Activated T-helper 17 cell treated with anti-CD3 and anti-CD28 coated beads, Interleukin-2, amount 50 U/mL, for 72 hours (primary cell): ENCODE measurements at regions not wholly inside any gene's neighbourhood (a gene's known extent, or its start where the extent isn't known, plus 50 kb on each side); places are given as distances from the start of the nearest gene placed in this dataset.

Experiments used
- ATAC-seq: fragments of 150-1000 bp; cut with Tn5 transposase; replicated peaks from 2 replicates; pipeline ENCODE4 v1.10.0; 2021; ENCODE audit warnings: mild to moderate bottlenecking, moderate library complexity
- H3K27ac Mint-ChIP-seq: one replicate; pipeline ENCODE4 v1.8.0; 2022; ENCODE audit warnings: mixed read lengths
- H3K27me3 Mint-ChIP-seq: one replicate; pipeline ENCODE4 v1.8.0; 2022; ENCODE audit warnings: mixed read lengths
- H3K36me3 Mint-ChIP-seq: one replicate; pipeline ENCODE4 v1.8.0; 2022; ENCODE audit warnings: low read depth, mild to moderate bottlenecking, mixed read lengths
- H3K4me1 Mint-ChIP-seq: one replicate; pipeline ENCODE4 v1.8.0; 2022; ENCODE audit warnings: mixed read lengths
- H3K4me3 Mint-ChIP-seq: one replicate; pipeline ENCODE4 v1.8.0; 2022; ENCODE audit warnings: mild to moderate bottlenecking, mixed read lengths
- H3K9me3 Mint-ChIP-seq: one replicate; pipeline ENCODE4 v1.8.0; 2022; ENCODE audit warnings: mixed read lengths

- Mint-ChIP-seq H3K4me3 (no peak overlapping the region), H3K27me3 (no peaks in the 10 kb centered on the region), H3K36me3 (no peaks in the 10 kb centered on the region), H3K9me3 (peaks cover 12% of the 10 kb centered on the region), H3K4me1 (no peaks in the 10 kb centered on the region), H3K27ac (no peak overlapping the region)
- ATAC-seq = no peak
Observed at GRCh38 chr2:150169237-150169629, 318.2 kb downstream of the RND3 start.

GRCh38 chr2:150168595-150169236 is 318.8 kb downstream of the RND3 start:
- Mint-ChIP-seq H3K4me3 (no peak overlapping the region), H3K9me3 (peaks cover 12% of the 10 kb centered on the region), H3K36me3 (no peaks in the 10 kb centered on the region), H3K27ac (no peak overlapping the region), H3K4me1 (no peaks in the 10 kb centered on the region), H3K27me3 (no peaks in the 10 kb centered on the region)
- no peak for ATAC-seq

GRCh38 chr2:150167711-150168110 is 319.8 kb downstream of the RND3 start:
- Mint-ChIP-seq H3K4me3 (no peak overlapping the region), H3K27me3 (peaks cover 4% of the 10 kb centered on the region), H3K9me3 (peaks cover 12% of the 10 kb centered on the region), H3K36me3 (no peaks in the 10 kb centered on the region), H3K27ac (no peak overlapping the region), H3K4me1 (no peaks in the 10 kb centered on the region)
- no peak for ATAC-seq

- Mint-ChIP-seq H3K27me3 (peaks cover 4% of the 10 kb centered on the region), H3K4me3 (no peak overlapping the region), H3K9me3 (peaks cover 6% of the 10 kb centered on the region), H3K4me1 (no peaks in the 10 kb centered on the region), H3K27ac (no peak overlapping the region), H3K36me3 (no peaks in the 10 kb centered on the region)
- ATAC-seq = no peak
Observed at GRCh38 chr2:150166313-150167051, 321.0 kb downstream of the RND3 start.

DNA sequence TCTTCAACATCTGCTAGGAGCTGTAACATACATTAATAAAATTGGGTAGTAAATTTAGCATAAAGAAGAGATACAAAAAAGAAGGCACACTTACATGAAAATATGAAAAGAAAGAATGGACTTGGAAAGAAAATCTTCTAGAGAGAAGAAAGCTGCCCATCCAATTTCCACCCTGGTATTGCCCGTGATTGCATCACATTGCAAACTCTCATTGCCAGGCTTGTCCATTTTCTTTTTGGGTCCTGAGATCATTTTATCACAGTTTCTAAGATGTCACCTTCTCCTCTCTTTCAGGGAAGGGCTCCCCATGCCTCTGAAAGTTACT is 321.5 kb downstream of the RND3 start:
- Mint-ChIP-seq H3K4me1 (no peaks in the 10 kb centered on the region), H3K27me3 (peaks cover 4% of the 10 kb centered on the region), H3K27ac (no peak overlapping the region), H3K36me3 (no peaks in the 10 kb centered on the region), H3K4me3 (no peak overlapping the region), H3K9me3 (peaks cover 4% of the 10 kb centered on the region)
- no peak for ATAC-seq

DNA sequence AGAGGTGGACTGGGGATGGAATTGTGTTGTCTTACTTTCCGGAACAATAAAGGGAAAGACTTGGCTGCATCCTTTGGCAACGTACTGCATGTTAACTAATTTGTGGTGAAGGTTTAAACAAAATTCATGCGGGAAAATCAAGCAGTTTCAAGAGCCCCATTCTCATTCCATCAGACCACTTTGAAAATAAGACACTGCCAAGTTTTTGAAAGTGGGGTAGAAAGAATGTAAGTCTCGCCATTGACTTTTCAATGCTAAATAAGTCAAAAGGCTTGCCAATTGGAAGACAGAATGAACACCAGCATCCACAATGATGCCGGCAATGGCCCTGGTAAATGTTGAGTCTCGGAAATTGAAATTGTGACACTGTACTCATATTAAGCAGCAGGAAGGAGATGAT is 322.0 kb downstream of the RND3 start:
- Mint-ChIP-seq H3K27ac (no peak overlapping the region), H3K36me3 (no peaks in the 10 kb centered on the region), H3K4me1 (no peaks in the 10 kb centered on the region), H3K4me3 (no peak overlapping the region), H3K9me3 (peaks cover 4% of the 10 kb centered on the region), H3K27me3 (peaks cover 4% of the 10 kb centered on the region)
- ATAC-seq = no peak

DNA sequence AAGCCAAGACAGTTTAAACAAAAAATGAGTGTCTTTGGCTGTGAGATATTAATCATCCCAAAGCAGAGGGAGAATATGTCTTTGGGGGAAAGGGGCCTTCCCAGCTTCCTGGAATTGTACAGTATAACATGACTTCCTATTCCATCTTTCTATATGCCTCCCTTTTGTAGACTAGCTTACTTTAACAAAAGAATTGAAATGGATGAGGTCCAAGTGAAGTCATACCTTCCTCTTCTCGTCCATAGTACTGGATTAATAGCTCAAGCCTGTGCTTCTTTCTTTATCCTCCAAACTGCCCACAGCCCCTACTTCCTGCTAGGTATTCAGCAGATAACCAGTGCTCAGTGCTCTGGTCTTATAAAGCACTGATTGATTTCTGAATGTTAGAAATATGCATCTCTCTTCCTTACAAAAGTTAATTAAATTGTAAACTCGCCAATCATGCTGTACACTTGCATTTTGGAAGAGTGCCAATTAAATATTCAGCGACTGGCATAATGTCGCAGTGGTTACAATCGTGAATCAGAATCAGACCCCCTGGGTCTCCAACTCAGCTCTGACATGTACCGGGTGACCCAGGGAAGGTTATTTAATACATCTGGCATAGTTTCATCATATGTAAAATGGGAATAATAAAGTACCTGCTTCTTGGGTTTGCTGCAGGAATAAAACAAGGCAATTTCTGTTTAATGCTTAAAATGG is 325.1 kb downstream of the RND3 start:
- Mint-ChIP-seq H3K27me3 (peaks cover 4% of the 10 kb centered on the region), H3K4me3 (no peak overlapping the region), H3K27ac (no peak overlapping the region), H3K9me3 (peaks cover 4% of the 10 kb centered on the region), H3K36me3 (no peaks in the 10 kb centered on the region), H3K4me1 (no peaks in the 10 kb centered on the region)
- ATAC-seq = no peak

- peaks cover 4% of the 10 kb centered on the region for H3K27me3 Mint-ChIP-seq
- no peak overlapping the region for H3K27ac Mint-ChIP-seq
- no peaks in the 10 kb centered on the region for H3K4me1 Mint-ChIP-seq
- H3K9me3 Mint-ChIP-seq = no peaks in the 10 kb centered on the region
- no peak for ATAC-seq
- H3K4me3 Mint-ChIP-seq = no peak overlapping the region
- H3K36me3 Mint-ChIP-seq = no peaks in the 10 kb centered on the region
Observed at GRCh38 chr2:150160058-150160457, 327.4 kb downstream of the RND3 start.

GRCh38 chr2:150159300-150159699 is 328.2 kb downstream of the RND3 start:
- Mint-ChIP-seq H3K36me3 (no peaks in the 10 kb centered on the region), H3K27ac (no peak overlapping the region), H3K4me1 (no peaks in the 10 kb centered on the region), H3K9me3 (peaks cover 3% of the 10 kb centered on the region), H3K27me3 (peaks cover 4% of the 10 kb centered on the region), H3K4me3 (no peak overlapping the region)
- no peak for ATAC-seq

GRCh38 chr2:150156876-150157275 is 330.6 kb downstream of the RND3 start:
- Mint-ChIP-seq H3K27ac (no peak overlapping the region), H3K36me3 (no peaks in the 10 kb centered on the region), H3K4me1 (no peaks in the 10 kb centered on the region), H3K9me3 (peaks cover 3% of the 10 kb centered on the region), H3K27me3 (no peaks in the 10 kb centered on the region), H3K4me3 (no peak overlapping the region)
- no peak for ATAC-seq

DNA sequence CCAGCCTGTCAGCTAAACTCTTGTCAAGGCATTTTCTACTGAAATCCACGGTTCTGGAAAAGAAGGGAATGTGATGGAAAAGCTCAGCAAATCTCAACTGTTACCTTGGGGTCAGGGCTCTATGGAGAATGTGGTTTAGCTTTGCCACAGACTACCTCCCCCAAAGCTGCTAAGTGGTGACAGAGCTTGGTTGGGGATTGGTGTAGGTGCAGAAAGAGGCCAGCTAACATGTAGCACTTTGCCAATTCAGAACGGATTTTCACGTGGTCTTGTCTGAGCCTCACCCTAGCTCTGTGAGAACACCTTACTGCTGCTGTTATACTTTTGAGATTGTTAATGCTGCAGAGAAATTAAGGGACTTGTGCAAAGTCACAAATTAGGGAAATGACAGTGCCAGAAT is 331.1 kb downstream of the RND3 start:
- no peaks in the 10 kb centered on the region for H3K36me3 Mint-ChIP-seq
- no peaks in the 10 kb centered on the region for H3K27me3 Mint-ChIP-seq
- H3K4me1 Mint-ChIP-seq = no peaks in the 10 kb centered on the region
- no peak overlapping the region for H3K4me3 Mint-ChIP-seq
- peaks cover 3% of the 10 kb centered on the region for H3K9me3 Mint-ChIP-seq
- no peak overlapping the region for H3K27ac Mint-ChIP-seq
- no peak for ATAC-seq

GRCh38 chr2:150154308-150154797 is 333.1 kb downstream of the RND3 start:
- H3K9me3 Mint-ChIP-seq = peaks cover 3% of the 10 kb centered on the region
- H3K4me3 Mint-ChIP-seq = no peak overlapping the region
- no peaks in the 10 kb centered on the region for H3K27me3 Mint-ChIP-seq
- H3K27ac Mint-ChIP-seq = no peak overlapping the region
- no peaks in the 10 kb centered on the region for H3K36me3 Mint-ChIP-seq
- no peaks in the 10 kb centered on the region for H3K4me1 Mint-ChIP-seq
- ATAC-seq = no peak

GRCh38 chr2:150153646-150154307 is 333.7 kb downstream of the RND3 start:
- H3K27me3 Mint-ChIP-seq = no peaks in the 10 kb centered on the region
- no peaks in the 10 kb centered on the region for H3K36me3 Mint-ChIP-seq
- H3K4me1 Mint-ChIP-seq = no peaks in the 10 kb centered on the region
- no peak overlapping the region for H3K4me3 Mint-ChIP-seq
- no peak overlapping the region for H3K27ac Mint-ChIP-seq
- no peak for ATAC-seq
- H3K9me3 Mint-ChIP-seq = peaks cover 3% of the 10 kb centered on the region

DNA sequence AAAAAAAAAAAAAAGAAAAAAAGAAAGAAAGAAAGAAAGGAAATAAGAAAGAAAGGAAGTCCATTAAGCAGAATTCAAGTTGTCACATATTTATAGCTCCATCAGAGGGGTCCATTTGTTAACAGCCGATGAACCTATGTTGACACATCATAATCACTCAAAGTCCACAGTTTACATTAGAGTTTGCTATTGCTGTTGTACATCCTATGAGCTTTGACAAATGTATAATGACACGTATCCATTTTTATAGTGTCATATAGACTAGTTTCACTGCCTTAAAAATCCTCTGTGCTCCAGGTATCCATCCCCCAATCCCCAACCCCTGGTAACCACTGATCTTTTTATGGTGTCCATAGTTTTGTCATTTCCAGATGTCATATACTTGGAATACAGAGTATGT is 335.2 kb downstream of the RND3 start:
- Mint-ChIP-seq H3K9me3 (peaks cover 9% of the 10 kb centered on the region), H3K4me1 (no peaks in the 10 kb centered on the region), H3K4me3 (no peak overlapping the region), H3K27ac (no peak overlapping the region), H3K36me3 (no peaks in the 10 kb centered on the region), H3K27me3 (no peaks in the 10 kb centered on the region)
- no peak for ATAC-seq

- H3K4me1 Mint-ChIP-seq = no peaks in the 10 kb centered on the region
- no peaks in the 10 kb centered on the region for H3K36me3 Mint-ChIP-seq
- peaks cover 17% of the 10 kb centered on the region for H3K9me3 Mint-ChIP-seq
- no peak overlapping the region for H3K27ac Mint-ChIP-seq
- no peak overlapping the region for H3K4me3 Mint-ChIP-seq
- H3K27me3 Mint-ChIP-seq = no peaks in the 10 kb centered on the region
- ATAC-seq = no peak
Observed at GRCh38 chr2:150150144-150150543, 337.3 kb downstream of the RND3 start.
